Osteoblast (primary cell): ENCODE measurements at regions not wholly inside any gene's neighbourhood (a gene's known extent, or its start where the extent isn't known, plus 50 kb on each side); places are given as distances from the start of the nearest gene placed in this dataset.
"Not testable (repeated sequence)": the region's sequence is repeated elsewhere in the genome, so short reads cannot be mapped to it uniquely, and the experiment has no call there.

Experiments
- DNase-seq: peaks from one replicate; pipeline ENCODE4 v3.0.0; 2011; ENCODE audit warnings: low spot score, mixed read lengths; ENCODE audit not compliant: insufficient read length; ENCODE audit errors: missing footprints
- H2AFZ ChIP-seq: 2 replicates; pipeline ENCODE4 v1.6.0; 2011; ENCODE audit warnings: mild to moderate bottlenecking, low read length
- H3K27ac ChIP-seq: 2 replicates; pipeline ENCODE4 v1.5.1; 2011; ENCODE audit warnings: mild to moderate bottlenecking, low read depth, low read length, moderate library complexity
- H3K27me3 ChIP-seq: 2 replicates; pipeline ENCODE4 v1.6.0; 2012; ENCODE audit warnings: mild to moderate bottlenecking, control low read depth, inconsistent platforms, low read length, moderate library complexity; ENCODE audit not compliant: insufficient read depth
- H3K36me3 ChIP-seq: 2 replicates; pipeline ENCODE4 v1.5.1; 2011; ENCODE audit warnings: mild to moderate bottlenecking, low read length, control low read depth, moderate library complexity; ENCODE audit not compliant: insufficient read depth
- H3K4me1 ChIP-seq: 2 replicates; pipeline ENCODE4 v1.5.1; 2011; ENCODE audit warnings: mild to moderate bottlenecking, low read length, control low read depth, moderate library complexity; ENCODE audit not compliant: insufficient read depth
- H3K4me2 ChIP-seq: 2 replicates; pipeline ENCODE4 v1.6.0; 2011; ENCODE audit warnings: mild to moderate bottlenecking, low read length; ENCODE audit not compliant: insufficient read depth
- H3K4me3 ChIP-seq: fragments of 200-600 bp; sonication (generic); 3 replicates; pipeline ENCODE4 v1.5.1; 2012; ENCODE audit warnings: mild to moderate bottlenecking, low read length, inconsistent platforms; ENCODE audit not compliant: insufficient read depth
- H3K79me2 ChIP-seq: 2 replicates; pipeline ENCODE4 v1.6.0; 2012; ENCODE audit warnings: mild to moderate bottlenecking, low read length, control low read depth, inconsistent platforms; ENCODE audit not compliant: insufficient read depth
- H3K9me3 ChIP-seq: 2 replicates; pipeline ENCODE4 v1.5.1; 2011; ENCODE audit warnings: low read depth, low read length, control low read depth
- H4K20me1 ChIP-seq: 2 replicates; pipeline ENCODE4 v1.6.0; 2012; ENCODE audit warnings: mild to moderate bottlenecking, low read length, control low read depth; ENCODE audit not compliant: insufficient read depth
- TF ChIP-seq, protein P1 (sequence below): IDR thresholded peaks from 2 replicates; pipeline ENCODE4 v1.5.1; 2011; ENCODE audit warnings: mild to moderate bottlenecking, low read depth, low read length, moderate library complexity; ENCODE audit errors: extremely low read depth

GRCh38 chrX:35374116-35374515 lies 424.0 kb upstream of the MAGEB16 start:
- Histone ChIP-seq H3K4me2 (no peak overlapping the region), H3K4me3 (no peak overlapping the region), H4K20me1 (no peaks in the 10 kb centered on the region), H3K36me3 (no peaks in the 10 kb centered on the region), H2AFZ (no peak overlapping the region), H3K27ac (no peak overlapping the region), H3K79me2 (no peaks in the 10 kb centered on the region), H3K27me3 (no peaks in the 10 kb centered on the region), H3K4me1 (no peaks in the 10 kb centered on the region), H3K9me3 (no peaks in the 10 kb centered on the region)
- DNase-seq: no peak
- TF ChIP-seq, protein P1, sequence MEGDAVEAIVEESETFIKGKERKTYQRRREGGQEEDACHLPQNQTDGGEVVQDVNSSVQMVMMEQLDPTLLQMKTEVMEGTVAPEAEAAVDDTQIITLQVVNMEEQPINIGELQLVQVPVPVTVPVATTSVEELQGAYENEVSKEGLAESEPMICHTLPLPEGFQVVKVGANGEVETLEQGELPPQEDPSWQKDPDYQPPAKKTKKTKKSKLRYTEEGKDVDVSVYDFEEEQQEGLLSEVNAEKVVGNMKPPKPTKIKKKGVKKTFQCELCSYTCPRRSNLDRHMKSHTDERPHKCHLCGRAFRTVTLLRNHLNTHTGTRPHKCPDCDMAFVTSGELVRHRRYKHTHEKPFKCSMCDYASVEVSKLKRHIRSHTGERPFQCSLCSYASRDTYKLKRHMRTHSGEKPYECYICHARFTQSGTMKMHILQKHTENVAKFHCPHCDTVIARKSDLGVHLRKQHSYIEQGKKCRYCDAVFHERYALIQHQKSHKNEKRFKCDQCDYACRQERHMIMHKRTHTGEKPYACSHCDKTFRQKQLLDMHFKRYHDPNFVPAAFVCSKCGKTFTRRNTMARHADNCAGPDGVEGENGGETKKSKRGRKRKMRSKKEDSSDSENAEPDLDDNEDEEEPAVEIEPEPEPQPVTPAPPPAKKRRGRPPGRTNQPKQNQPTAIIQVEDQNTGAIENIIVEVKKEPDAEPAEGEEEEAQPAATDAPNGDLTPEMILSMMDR: no peak

DNA sequence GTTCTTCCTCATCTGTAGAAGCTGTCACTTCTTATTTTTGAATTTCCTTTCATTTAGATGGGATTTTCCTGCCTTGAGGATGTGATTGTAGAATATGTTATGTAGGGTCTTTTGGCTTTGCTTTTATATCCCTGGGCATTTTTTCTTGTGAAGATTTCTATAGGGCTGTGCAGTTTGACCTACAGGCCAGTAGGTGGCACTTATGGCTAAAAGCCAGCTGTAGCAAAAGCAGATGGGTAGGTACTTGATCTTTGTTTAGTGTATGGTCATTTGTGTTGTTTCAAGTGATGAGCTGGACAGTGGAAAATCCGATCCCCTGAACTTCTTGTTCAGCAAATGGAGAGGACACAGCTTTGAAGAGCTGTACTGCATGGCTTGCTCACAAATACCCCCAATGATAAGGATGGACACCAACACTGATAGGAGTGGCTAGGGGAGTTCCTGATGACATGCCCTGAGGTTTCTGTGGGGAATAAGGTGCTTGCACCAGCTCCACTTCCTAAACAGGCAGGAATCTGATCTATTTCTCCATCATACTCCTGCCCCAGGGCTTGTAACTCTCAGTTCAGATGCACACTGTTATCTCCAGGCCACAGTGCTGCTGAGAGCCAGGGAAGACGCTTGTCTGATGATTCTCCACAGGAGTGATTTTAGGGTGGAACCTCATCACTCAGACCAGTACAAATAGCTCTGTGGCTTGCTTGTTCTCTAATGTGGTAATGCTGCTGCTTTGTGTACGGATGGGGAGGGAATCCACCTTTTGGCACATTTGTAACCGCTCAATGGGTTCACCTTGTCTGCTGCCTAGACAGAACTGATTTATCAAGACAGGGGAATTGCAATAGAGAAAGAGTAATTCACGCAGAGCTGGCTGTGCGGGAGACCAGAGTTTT lies 417.1 kb upstream of the MAGEB16 start:
- Histone ChIP-seq H2AFZ (no peak overlapping the region), H3K9me3 (no peaks in the 10 kb centered on the region), H3K4me1 (no peaks in the 10 kb centered on the region), H3K36me3 (no peaks in the 10 kb centered on the region), H3K4me3 (no peak overlapping the region), H3K27ac (no peak overlapping the region), H4K20me1 (no peaks in the 10 kb centered on the region), H3K4me2 (no peak overlapping the region), H3K27me3 (no peaks in the 10 kb centered on the region), H3K79me2 (no peaks in the 10 kb centered on the region)
- no peak for DNase-seq
- TF ChIP-seq, protein P1: peak; percentile 42

DNA sequence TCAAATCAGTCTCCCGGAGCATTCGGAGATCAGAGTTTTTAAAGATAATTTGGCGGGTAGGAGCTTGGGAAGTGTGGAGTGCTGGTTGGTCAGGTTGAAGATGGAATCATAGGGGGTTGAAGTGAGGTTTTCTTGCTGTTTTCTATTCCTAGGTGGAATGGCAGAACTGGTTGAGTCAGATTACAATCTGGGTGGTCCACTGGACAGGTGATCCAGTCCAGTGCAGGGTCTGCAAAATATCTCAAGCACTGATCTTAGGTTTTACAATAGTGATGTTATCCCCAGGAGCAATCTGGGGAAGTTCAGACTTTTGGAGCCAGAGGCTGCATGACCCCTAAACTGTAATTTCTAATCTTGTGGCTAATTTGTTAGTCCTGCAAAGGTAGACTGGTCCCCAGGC lies 416.4 kb upstream of the MAGEB16 start:
- not testable (repeated sequence) for H3K9me3 ChIP-seq, DNase-seq, H3K27me3 ChIP-seq, H3K4me1 ChIP-seq, H3K4me2 ChIP-seq, H3K36me3 ChIP-seq, H3K27ac ChIP-seq, H3K79me2 ChIP-seq, H2AFZ ChIP-seq, H4K20me1 ChIP-seq, H3K4me3 ChIP-seq

DNA sequence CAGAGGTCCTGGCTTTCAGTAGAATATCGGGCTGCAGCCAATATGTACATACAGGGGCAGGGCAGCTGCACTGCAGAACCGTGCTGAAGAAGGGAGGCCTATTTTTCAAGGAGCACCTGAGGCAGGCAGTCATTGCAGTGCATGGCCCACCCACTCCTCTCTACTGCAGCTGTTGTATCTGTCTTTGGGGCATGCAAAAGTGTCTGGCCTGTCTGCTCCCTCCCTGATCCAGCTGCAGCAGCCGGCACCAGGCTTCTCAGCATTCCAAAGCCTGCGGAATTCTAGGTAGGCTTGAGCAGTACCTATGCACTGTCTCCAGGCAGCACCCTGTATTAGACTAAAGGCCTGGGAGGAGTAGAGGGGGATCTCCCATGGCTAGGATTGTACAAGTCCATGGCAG lies 415.2 kb upstream of the MAGEB16 start:
- no peaks in the 10 kb centered on the region for H3K36me3 ChIP-seq
- H3K9me3 ChIP-seq: no peaks in the 10 kb centered on the region
- no peak overlapping the region for H2AFZ ChIP-seq
- DNase-seq: no peak
- no peaks in the 10 kb centered on the region for H3K4me1 ChIP-seq
- no peaks in the 10 kb centered on the region for H4K20me1 ChIP-seq
- no peak overlapping the region for H3K27ac ChIP-seq
- H3K4me2 ChIP-seq: no peak overlapping the region
- no peaks in the 10 kb centered on the region for H3K79me2 ChIP-seq
- no peaks in the 10 kb centered on the region for H3K27me3 ChIP-seq
- no peak overlapping the region for H3K4me3 ChIP-seq
- TF ChIP-seq, protein P1: no peak
